Esophagus muscularis mucosa (tissue), 4 donors: ENCODE measurements at regions not wholly inside any gene's neighbourhood (a gene's known extent, or its start where the extent isn't known, plus 50 kb on each side); places are given as distances from the start of the nearest gene placed in this dataset.
"Not testable (repeated sequence)": the region's sequence is repeated elsewhere in the genome, so short reads cannot be mapped to it uniquely, and the experiment has no call there.

Source experiments
- DNase-seq: peaks from one replicate; pipeline ENCODE4 v3.0.0-alpha.2; 2017; ENCODE audit errors: extremely low spot score
- H3K27ac ChIP-seq, 4 donors: fragments of 200-600 bp; sonication (generic); replicated peaks in 1 of 4; 1 replicate in 3 of 4; 2 replicates in 1 of 4; pipeline ENCODE4 v1.5.1; 2016 to 2019; ENCODE audit warnings: mild to moderate bottlenecking in 1 of 4
- H3K27me3 ChIP-seq, 4 donors: fragments of 200-600 bp; sonication (generic); one replicate each; pipeline versions ENCODE4 v1.5.1 to v1.6.0; 2016 to 2019
- H3K36me3 ChIP-seq, 4 donors: fragments of 200-600 bp; sonication (generic); one replicate each; pipeline ENCODE4 v1.5.1; 2016 to 2019
- H3K4me1 ChIP-seq, 4 donors: fragments of 200-600 bp; sonication (generic); one replicate each; pipeline ENCODE4 v1.5.1; 2016 to 2019
- H3K4me3 ChIP-seq, 4 donors: fragments of 200-600 bp; sonication (generic); 1 replicate in 2 of 4; 2 replicates in 2 of 4; pipeline ENCODE4 v1.5.1; 2016 to 2019; ENCODE audit warnings: mild to moderate bottlenecking in 4 of 4, moderate library complexity in 1 of 4
- H3K9me3 ChIP-seq, 4 donors: fragments of 200-600 bp; sonication (generic); 1 replicate in 3 of 4; 2 replicates in 1 of 4; pipeline ENCODE4 v1.5.1; 2016 to 2019
- CTCF ChIP-seq, 3 experiments: fragments of 200-600 bp in 2 of 3; fragments of 450-650 bp in 1 of 3; sonication (generic) in 2 of 3; IDR thresholded peaks; one replicate each; pipeline ENCODE4 v1.5.1; 2017 to 2019; ENCODE audit warnings: antibody characterized with exemption in 3 of 3, mild to moderate bottlenecking in 2 of 3, moderate library complexity in 1 of 3
- EP300 ChIP-seq: sonication (generic); formaldehyde crosslinking; IDR thresholded peaks from one replicate; pipeline ENCODE4 v1.6.1; 2017; ENCODE audit warnings: antibody characterized with exemption
- POLR2A ChIP-seq: fragments of 450-650 bp; IDR thresholded peaks from one replicate; pipeline ENCODE4 v1.6.1; 2017; ENCODE audit warnings: antibody characterized with exemption, moderate library complexity, mild to moderate bottlenecking, low read depth
- POLR2AphosphoS5 ChIP-seq, 2 donors: sonication (generic); formaldehyde crosslinking; IDR thresholded peaks; one replicate each; pipeline ENCODE4 v1.6.1; 2017; ENCODE audit warnings: antibody characterized with exemption in 2 of 2
- WGBS: methylation state at CpG from one replicate; pipeline ENCODE4 v1.1.5; 2018; 5-methylcytosine and 5-hydroxymethylcytosine counted together
- intact Hi-C: fragments of 100-400 bp; cut with DNase I; formaldehyde crosslinking; loops from one replicate; pipeline ENCODE4 v1.15.1; 2023

- WGBS = 57% methylated on average over 10 of the region's 10 CpGs
- no peak overlapping the region for H3K27ac ChIP-seq
- H3K36me3 ChIP-seq = no peaks in the 10 kb centered on the region
- no peak overlapping the region for H3K4me3 ChIP-seq
- no peaks in the 10 kb centered on the region for H3K27me3 ChIP-seq
- H3K4me1 ChIP-seq = no peaks in the 10 kb centered on the region
- H3K9me3 ChIP-seq = no peaks in the 10 kb centered on the region
- intact Hi-C loops = no loop called here
- DNase-seq = no peak
- TF ChIP-seq POLR2AphosphoS5 (IDR thresholded peaks at IDR 0.05) = no peak
Observed at GRCh38 chr13:81874681-81875661, 1534.0 kb upstream of the SPRY2 start.

GRCh38 chr13:81874253-81874652 is 1533.3 kb upstream of the SPRY2 start:
- Histone ChIP-seq H3K36me3 (no peaks in the 10 kb centered on the region), H3K9me3 (no peaks in the 10 kb centered on the region), H3K27me3 (no peaks in the 10 kb centered on the region), H3K27ac (no peak overlapping the region), H3K4me1 (no peaks in the 10 kb centered on the region), H3K4me3 (no peak overlapping the region)
- intact Hi-C loops = no loop called here
- no peak for TF ChIP-seq CTCF (IDR thresholded peaks at IDR 0.05)
- TF ChIP-seq POLR2A = no peak
- TF ChIP-seq EP300 = no peak
- TF ChIP-seq POLR2AphosphoS5 (IDR thresholded peaks at IDR 0.05) = no peak
- WGBS = 52% methylated on average over 4 of the region's 4 CpGs
- DNase-seq = no peak

GRCh38 chr13:81872581-81872980 is 1531.7 kb upstream of the SPRY2 start:
- 9% methylated on average over 3 of the region's 3 CpGs for WGBS
- intact Hi-C loops = no loop called here
- Histone ChIP-seq H3K4me3 (no peak overlapping the region), H3K4me1 (no peaks in the 10 kb centered on the region), H3K27me3 (no peaks in the 10 kb centered on the region), H3K9me3 (no peaks in the 10 kb centered on the region), H3K27ac (no peak overlapping the region), H3K36me3 (no peaks in the 10 kb centered on the region)
- no peak for DNase-seq
- TF ChIP-seq POLR2A (no peak), CTCF (IDR thresholded peaks at IDR 0.05) (no peak), EP300 (no peak), POLR2AphosphoS5 (IDR thresholded peaks at IDR 0.05) (no peak)

- WGBS = 76% methylated on average over 4 of the region's 4 CpGs
- H3K4me1 ChIP-seq, H3K4me3 ChIP-seq, intact Hi-C loops, H3K36me3 ChIP-seq, H3K9me3 ChIP-seq, H3K27ac ChIP-seq, DNase-seq, H3K27me3 ChIP-seq: not testable (repeated sequence)
Observed at GRCh38 chr13:81871751-81872325, 1530.9 kb upstream of the SPRY2 start.

GRCh38 chr13:81848291-81848690 is 1507.4 kb upstream of the SPRY2 start:
- Histone ChIP-seq H3K9me3 (no peaks in the 10 kb centered on the region), H3K4me3 (no peak overlapping the region), H3K27me3 (no peaks in the 10 kb centered on the region), H3K36me3 (no peaks in the 10 kb centered on the region), H3K4me1 (no peaks in the 10 kb centered on the region), H3K27ac (no peak overlapping the region)
- TF ChIP-seq CTCF (IDR thresholded peaks at IDR 0.05) (no peak), EP300 (no peak), POLR2AphosphoS5 (IDR thresholded peaks at IDR 0.05) (no peak)
- intact Hi-C loops = no loop called here
- DNase-seq = no peak
